NOMO-1 (cell line): ENCODE measurements at regions not wholly inside any gene's neighbourhood (a gene's known extent, or its start where the extent isn't known, plus 50 kb on each side); places are given as distances from the start of the nearest gene placed in this dataset.

Experiments used
- DNase-seq, 2 experiments: peaks; one replicate each; lab custom pipeline; 2025; ENCODE audit not compliant: unreplicated experiment in 2 of 2; lab: John Stamatoyannopoulos, UW

DNA sequence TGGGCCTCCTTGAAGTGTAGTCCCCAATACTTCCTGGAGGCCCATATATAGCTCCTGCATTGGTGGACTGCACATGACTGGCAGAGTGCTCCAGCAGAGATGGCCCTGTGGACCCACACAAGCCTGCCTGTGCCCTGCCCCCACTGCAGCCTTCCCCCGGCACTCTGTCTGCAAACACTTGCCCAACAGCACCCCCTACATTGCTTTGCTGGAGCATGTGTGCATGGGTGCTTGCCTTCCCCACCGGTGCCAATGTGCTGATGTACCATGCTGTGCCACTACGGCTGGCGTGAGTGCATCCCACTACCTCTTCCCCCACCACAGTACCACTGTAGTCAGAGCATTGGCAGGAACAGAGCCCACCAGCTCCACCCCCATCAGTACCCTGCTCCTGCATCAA lies 563.6 kb upstream of the CTNND2 start:
- DNase-seq, result no peak

DNA sequence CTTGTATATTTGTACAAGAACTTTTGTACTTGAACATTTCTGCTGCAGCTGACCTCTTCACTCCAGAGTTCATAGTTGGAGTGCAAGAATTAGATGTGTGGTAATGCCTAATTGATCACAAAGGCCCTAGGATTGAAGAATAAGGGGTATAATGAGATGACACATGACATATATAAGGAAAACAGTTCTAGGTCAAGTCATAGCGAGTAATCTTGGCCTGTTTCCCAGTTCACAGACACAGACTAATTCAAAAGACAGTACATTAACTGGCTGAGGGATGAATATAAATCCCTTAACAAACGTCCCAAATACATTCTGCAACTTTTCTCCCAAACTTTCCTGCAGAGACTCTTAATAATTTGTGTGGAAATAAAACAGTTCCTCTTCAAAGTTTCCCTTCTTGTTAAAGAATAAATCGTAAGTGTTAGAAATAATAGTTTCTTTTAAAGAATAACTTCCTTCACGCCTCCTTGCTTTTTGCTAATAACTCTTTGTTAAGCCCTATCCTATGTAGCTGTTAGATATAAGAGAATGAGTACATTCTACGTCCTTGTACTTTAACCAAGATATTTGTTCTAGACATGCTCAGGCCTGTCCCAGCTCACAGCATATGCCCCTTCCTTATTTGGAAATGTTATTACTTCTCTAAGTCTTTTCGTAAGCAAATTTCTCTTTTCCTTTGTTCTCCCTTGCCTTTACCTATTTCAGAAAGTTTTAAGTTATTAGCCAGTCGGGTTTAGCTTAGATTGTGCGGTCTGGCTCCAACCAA lies 556.4 kb upstream of the CTNND2 start:
- DNase-seq, result no peak

DNA sequence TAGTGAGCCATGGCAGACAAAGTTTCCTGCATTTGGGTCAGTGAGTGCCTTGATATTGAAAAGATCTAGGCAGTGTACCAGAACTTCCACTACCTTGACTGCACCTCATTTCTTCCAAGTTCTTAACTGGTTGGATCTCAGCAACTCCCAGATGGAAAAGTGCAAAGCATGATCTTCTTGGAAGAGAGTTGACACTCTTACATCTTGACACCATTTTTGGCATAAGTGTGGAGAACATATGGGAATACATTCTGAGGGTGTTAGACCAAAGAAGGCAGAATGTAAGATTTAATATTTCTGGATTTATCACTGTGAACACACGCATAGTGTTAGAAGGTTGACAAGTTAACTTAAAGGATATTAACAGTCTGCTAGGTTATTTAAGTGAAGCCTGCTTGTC lies 555.1 kb upstream of the CTNND2 start:
- no peak for DNase-seq

DNA sequence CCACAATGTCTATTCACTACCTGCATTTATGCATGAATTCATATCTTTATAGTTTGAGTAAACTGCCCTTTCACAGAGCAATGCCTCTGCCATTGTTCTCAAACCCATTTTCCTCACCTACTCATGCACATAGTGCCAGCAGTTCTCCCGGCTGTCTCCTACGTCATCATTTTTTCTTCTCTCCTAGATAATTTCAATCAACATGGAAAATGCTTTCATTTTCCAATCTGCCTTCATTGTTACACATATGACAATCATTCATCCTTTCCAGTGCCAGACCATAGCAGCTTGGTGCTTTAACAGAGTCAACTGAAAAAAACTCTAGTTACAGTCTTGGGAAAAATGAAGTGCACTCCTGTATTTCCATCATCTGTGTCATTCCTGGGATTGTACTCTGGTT lies 514.8 kb upstream of the CTNND2 start:
- DNase-seq, result no peak

DNA sequence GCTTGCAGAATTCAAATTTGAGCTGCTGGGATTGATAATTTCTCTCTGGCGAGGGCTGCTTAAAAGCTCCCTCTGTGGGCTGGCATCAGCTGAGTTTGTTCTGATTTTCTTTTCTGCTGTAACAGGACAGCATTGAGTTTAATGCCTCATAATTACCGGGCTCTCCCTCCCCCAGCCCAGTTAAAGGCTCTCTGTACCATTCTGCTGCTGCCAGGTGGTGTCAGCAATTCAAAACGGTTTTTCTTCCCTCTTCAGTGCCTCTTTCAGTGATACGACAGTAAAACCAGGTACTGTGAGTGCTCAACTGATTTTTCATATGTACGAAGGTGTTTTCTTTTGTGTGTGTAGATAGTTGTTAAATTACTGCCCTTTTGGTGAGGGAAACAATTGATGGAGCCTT lies 509.3 kb upstream of the CTNND2 start:
- DNase-seq, result no peak

DNA sequence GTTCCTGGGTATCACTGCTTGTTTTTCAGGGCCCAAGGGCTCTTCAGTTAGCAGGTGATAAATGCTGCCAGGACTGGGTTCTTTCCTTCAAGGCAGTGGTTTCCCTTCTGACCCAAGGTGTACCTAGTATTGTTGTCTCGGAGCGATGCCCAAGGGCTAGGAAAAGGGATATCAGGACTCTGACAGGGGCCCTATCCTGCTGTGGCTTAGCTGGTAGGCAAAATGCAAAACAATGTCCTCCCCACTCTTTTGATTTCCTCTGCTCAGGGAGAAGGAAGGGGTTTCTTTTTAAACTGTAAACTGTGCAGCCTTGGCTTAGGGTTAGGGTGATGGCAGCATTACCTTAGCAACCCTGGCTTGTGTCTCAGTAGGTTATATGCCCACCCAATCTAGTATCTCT lies 508.8 kb upstream of the CTNND2 start:
- no peak for DNase-seq

DNA sequence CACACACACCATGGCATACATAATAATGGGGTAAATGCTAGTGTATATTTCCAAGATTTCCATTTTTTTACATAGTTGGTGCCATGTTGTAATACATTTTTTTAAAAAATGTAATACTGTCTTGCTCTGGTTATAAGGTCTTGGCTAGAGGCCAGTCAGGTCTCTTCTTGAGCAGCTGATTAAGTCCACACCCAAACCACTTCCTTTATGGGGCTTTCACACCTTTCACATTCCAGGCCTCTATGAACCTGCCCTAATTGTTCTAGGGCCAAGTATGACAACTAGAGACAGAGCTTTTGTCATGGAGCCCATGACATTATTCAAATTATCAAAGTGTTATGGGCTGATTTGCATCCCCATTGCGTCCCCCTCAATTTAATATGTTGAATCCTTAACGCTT lies 495.6 kb upstream of the CTNND2 start:
- no peak for DNase-seq

DNA sequence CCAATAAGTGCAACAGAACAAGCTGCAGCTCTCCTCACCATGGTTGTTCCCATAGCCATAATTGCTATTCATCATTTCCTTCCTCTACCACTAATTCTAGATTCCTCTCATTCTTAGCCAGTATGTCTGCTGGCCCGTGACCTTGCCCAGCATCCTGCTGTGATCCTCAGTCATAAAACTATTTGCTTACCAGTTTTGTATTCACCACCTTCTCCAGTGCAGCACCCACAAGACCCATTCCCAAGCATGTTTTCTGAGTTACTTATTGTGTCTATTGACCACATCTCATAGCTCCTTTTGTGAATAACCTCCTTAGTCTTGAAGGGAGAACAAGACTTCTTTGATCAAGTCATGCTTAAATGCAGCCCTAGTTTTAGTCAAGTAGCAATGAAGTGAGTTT lies 488.0 kb upstream of the CTNND2 start:
- DNase-seq, result no peak

DNA sequence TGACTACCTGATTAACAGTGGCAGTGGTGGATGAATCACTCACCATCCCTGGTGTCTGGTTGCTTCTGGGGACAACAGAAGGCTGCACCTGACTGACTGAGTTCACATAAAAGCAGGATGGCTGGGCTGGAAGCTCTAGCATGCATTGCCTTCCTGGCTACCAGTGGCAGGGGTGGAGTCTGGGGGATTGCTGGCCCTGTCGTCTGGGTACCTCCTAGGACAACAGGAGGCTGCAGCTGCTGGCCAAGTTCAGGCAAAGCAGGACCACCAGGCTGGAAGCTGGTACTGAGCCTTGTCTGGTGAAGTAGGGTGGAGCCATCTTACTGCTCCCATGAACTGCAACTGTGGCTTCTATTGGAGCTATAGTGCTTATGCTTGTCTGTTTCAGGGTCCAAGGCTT lies 480.8 kb upstream of the CTNND2 start:
- DNase-seq, result no peak

DNA sequence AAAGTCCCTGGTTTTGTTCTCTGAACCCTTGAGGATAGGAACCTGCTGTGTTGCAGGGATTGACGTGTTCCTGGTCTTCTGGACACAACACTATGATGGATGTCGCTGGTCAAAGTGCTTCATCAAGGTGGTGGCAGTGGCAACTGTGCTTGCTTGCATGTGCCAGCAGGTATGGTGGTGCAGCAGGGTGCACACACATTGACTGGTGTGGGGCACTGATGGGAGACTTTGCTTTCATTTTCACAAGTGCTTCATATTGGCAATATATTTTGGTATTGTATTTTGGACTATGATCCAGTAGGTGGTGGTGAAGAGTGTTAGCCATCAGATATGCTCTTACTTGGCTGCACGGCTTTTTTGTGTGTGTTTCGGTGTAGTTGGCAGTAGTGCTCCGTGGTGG lies 479.8 kb upstream of the CTNND2 start:
- no peak for DNase-seq

DNA sequence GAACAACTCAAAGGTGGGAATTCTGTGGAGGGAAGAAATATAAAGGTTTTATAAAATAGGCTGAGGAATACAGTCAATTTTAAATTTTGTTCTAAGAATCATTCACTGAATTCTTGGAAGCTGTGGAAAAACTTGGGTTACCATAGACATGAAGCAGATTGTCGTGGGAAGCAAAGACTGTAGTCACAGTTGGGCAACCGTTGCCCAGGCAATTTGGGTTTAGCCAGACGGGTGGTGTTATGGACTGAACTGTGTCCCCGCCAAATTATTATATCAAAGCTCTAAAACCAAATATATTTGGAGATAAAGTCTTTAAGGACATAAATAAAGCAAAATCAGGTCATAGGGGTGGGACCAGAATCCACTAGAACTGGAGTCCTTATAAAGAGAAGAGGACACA lies 463.7 kb upstream of the CTNND2 start:
- no peak for DNase-seq

DNA sequence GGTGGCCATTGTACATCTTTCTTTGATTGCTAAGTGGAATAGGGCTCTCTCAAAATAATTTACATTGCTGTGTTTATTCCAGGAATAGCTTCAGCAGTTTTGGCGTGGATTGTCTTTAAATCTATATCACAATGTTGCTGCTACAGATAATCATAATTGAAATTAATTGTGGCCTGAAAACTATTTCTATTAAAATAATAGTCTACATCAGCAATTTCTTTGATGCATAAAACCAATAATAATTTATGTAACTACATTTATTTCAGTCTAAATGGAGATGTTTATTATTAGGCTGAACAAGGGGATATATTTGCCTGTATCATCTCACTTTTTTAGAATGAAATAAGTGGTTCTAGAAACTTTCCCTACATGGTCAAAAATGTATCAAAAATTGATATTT lies 456.0 kb upstream of the CTNND2 start:
- DNase-seq, result no peak

DNA sequence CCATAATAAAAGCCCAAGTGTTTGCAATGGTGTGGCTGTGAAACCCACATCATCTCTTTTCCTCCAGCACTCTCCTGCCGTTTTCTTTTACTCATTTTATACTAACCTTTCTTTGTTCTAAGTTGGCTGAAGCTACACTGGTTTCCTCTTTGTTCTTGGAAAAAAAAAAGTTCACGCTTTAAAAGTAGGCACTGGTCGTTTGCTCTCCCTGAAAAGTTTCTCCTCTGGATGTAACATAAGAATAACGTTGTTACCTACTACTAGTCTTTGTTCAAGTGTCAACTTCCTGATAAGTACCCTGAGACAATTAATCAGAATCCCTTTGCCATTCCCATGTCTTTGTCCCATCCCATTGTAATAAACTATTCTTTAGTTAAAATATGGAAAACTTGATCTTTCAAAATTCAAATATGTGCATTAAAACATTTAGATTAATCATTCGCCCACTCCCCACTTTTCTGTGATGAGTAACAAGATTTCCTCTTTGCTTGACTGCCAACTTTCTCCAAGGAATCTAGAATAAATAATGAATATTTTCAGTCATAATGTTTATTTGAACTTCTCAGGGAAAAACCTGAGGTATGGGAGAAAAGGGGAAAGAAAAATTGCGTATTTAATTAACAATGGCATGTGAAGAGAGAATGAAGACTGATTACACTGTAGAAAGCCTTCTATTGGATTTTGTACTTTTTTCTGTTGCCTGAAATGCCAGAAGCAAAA lies 454.3 kb upstream of the CTNND2 start:
- DNase-seq, result no peak

DNA sequence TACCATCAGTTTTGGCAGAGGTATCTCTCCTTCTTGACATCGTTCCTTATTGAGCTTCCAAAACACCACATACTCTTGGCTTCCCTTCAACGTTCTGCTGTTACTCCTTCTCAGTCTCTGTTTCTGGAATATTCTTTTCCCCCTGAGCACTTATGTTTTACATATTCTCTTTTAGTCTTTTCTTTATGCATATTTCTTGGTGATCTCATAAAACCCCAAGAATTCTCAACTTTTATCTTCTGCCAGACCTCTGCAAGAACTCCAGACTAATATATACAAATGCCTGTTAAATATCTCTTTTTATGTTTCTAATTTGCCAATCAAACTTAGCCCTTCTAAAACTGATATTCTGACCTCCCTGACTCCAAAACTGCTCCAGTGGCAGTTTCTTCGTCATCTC lies 453.4 kb upstream of the CTNND2 start:
- no peak for DNase-seq

DNA sequence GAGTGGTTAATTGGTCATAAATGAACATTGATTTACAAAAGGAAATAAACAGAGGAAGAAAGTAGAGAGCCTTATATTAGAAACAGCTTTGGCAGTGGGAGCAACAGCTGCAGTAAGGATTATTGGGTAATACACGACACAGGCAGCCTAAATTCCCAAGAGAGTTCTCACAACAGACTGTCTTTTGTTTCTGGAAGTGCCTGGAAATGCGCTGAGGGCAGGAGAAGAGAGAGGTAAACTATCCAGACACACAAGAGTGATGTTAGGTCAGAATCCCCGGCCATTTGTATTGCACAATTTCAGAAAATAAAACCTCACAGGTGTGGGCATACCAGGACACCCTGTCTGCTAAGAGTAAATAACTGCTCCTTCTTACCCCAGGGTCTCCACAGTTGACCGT lies 450.4 kb upstream of the CTNND2 start:
- no peak for DNase-seq

DNA sequence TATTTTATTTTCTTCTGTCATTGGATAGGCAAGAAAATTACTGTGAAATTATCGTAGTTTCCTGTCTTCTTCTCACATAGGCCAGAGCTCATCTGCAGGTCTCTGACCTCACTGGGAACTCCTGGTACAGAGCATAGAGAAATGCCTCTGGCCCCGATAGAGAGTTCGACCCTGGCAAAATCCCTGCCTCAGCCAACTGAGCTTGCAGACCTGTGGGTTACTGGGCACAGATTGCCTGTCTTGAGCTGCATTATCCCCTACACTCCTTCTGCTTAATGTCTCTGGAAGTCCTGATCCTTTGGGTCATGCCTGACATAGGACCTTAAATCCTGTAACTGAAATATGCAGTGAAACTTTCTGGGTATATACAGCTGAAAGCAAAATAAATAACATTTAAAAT lies 439.3 kb upstream of the CTNND2 start:
- no peak for DNase-seq

DNA sequence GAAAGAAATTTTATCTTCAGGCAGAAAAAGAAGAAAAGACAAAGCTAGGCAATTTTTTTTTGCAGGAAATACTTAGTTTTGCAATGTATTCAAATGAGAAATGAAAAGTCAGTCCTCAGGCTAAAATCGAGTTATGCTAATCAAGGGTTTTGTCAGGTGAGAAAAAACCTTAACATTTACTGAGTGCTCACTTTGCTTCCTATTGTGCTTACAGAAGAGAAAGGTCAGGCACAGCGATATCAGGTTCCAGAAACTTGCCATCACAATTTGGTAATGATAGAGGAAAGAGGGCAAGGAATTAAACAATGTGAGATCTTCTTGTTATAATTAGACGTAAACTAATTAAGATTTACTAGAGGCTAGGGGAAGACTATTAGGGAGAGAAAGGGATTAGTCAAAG lies 431.7 kb upstream of the CTNND2 start:
- DNase-seq, result no peak

DNA sequence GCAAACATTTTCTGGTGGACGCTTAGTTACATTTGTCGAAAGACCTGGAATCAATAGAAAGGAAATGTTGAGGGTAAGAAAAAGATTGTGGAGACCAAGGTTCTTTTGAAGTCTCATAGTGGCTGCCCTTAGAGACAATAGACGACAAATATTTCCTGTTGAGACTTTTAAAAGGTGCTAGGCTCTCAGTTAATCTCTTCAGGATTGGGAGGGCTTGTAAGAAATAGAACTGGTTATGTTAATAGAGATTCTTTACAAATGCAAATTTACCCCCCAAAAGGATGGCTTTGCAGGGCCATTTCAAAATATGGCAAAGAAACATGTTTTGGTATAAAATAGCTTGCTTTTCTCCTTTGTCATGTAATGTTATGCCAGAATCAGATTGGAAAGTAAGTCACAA lies 428.2 kb upstream of the CTNND2 start:
- no peak for DNase-seq

DNA sequence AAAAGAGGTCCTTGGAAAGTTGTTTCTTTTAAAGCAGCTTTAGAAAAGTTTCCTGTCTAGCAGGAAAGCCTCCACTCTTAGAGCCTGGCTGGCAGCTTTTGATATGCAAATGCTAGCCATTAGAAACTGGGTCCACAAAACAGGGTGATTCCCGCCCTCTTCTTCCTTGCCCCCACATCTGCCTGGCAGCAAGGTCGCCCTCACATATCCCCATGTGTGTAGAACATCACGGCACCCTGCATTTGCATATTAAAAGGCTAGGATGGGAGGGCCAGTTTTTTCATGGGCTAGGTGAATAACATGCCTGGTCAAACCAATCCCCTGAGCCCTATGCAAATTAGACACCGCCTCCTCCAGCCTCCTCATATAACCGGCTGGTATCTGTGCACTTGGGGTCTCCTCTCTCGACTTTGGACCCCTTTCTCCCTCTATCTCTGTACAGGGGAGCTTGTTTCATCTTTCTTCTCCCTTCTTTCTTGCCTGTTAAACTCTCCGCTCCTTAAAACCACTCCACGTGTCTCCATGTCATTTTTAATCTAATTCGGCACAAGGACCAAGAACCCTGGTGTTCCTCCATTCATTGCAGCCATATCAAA lies 426.8 kb upstream of the CTNND2 start:
- no peak for DNase-seq

DNA sequence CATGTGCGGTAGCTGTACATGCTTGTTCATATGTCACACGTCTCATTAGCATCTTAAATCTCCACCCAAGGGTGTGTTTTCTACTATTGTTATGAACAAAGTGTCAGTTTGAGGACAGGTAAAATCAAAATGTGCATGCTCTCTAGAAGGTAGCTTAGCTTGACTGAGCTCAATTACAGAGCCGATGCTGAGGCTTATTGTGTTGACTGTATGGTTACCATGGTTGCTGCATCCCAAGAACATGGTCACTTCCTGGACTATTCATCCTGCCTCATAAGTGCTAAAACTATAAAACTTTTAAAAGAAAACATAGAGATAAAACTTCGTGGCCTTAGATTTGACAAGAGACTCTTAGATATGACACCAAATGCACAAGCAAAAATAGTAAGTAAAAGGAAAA lies 426.1 kb upstream of the CTNND2 start:
- DNase-seq, result no peak

DNA sequence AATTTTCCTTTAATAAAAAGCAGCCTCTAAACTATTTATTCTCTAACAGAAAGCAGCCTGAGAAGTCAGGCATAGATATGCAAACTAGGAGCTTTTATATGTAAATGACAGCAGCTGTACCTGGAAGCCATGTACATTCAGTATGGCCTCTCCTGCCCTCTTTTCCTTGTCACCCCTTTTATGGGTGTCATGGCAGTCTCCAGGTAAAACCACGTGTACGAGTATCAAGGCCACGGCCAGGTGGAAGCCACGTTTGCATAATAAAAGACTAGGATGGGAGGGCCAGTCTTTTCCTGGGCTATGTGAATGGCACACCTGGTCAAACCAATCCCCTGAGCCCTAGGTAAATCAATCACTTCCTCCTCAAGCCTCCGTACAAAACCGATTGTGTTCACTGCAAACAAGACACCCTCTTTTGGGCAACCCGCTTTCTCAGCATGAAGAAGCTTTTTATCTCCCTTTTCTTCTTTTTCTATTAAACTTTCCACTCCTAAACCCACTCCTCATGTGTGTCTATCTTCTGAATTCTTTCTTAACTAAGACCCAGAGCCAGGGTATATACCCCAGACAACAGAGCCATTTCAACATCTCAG lies 419.5 kb upstream of the CTNND2 start:
- DNase-seq, result no peak

DNA sequence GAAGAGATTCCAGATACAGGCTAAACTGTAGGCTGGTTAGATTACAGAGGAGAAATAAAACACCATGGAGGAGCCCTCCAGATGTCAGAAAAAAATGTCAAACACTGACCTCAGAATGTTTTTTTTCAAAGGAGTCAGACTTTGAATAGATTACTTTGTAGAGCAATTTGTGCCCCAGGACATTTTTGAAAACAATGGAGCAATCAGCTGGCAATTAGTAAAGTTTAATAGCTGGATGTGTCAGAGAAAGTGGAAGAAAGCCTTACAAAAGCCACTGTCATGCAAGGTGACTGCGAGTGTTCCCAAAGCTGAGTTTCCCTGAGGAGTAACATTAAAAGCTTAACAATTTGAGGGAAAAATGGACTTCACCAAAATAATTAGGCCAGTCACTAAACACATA lies 417.8 kb upstream of the CTNND2 start:
- DNase-seq, result no peak
